ENCODE measurements at regions not wholly inside any gene's neighbourhood (a gene's known extent, or its start where the extent isn't known, plus 50 kb on each side); places are given as distances from the start of the nearest gene placed in this dataset.
"Not testable (repeated sequence)": the region's sequence is repeated elsewhere in the genome, so short reads cannot be mapped to it uniquely, and the experiment has no call there.

- DNase-seq: no peak
Observed at GRCh38 chrX:40853004-40853815, 117.9 kb upstream of the MED14 start.

- DNase-seq: no peak
Observed at GRCh38 chrX:40853816-40854123, 118.4 kb upstream of the MED14 start.

DNA sequence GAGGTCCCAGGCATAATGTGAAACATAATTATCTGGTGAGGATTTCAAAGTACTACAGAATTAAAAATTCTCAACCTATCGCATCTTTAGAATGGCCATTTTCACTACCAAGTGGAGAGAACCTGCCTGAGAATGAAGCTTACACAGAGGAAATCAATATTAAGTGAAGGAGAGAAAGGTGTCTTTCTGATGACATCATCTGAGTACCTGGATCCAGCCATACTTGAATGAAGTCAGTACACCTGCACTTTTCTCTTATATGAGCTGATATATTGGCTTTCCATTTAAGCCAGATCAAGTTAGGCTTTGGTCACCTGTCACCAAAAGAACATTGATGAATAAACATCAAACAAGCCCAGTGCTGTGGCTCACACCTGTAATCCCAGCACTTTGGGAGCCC, 118.9 kb upstream of the MED14 start:
- no peak for DNase-seq

DNA sequence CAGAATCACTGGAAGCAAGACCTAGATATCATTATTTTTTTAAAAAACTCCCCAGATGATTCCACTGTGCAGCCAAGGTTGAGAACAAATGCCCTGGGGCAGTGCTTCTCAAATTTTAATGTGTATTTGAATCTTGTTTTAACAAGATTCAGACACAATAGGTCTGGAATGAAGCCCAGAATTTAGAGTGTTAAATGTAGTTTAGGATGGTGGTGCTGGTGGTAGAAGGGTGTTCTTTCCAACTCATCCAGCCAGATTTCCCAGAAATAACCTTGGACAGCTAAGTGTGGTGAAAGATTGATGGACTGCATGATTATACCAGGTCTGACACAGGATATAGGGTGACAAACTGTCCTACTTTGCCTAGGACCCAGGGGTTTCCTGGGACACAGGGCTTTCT, 120.1 kb upstream of the MED14 start:
- no peak for DNase-seq

DNA sequence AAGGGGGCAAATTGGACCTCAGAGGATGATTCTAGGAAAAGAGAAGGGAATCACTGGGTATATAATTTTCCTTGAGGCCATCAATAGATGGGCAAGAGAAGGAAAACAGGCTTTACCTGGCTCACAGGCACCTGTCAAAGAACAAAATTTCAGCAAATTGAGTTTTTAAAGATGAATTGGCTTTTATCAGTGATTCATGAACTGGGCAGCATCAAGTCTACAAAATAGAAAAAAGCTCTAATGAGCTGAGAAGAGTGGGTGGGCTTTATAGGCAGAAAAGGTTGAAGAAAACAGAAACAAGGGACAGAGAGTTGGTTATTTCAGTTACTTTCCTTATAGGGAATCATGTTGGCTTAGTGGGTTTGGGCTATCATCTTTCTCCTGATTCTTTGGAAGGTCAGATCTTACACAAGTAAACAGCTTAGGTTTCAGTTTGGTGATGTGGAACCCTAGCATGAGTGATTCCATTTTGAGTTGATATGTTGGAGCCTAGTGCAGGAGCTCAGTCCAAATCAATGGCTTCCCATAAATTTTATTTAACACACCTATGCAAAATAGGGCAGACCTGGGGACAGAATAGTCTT, 120.7 kb upstream of the MED14 start:
- no peak for DNase-seq

GRCh38 chrX:40861952-40862554, 126.7 kb upstream of the MED14 start:
- DNase-seq: not testable (repeated sequence)

- DNase-seq: not testable (repeated sequence)
Observed at GRCh38 chrX:40863260-40863659, 127.9 kb upstream of the MED14 start.

DNA sequence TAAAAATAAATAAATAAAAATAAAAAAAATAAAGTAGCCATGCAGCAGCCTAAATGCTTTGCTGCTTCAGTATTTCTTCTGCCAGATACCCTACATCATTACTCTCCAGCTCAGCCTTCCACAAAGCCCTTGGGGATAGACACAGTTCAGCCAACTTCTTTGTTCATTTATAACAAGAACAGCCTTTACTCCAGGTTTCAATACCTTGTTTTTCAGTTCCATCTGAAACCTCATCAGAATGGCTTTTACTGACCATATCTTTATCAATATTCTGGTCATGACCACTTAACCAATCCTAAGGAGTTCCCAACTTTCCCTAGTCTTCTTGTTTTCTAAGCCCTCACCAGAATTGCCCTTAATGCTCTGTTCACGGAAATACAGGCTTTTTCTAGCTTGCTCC, 128.3 kb upstream of the MED14 start:
- DNase-seq: no peak

DNA sequence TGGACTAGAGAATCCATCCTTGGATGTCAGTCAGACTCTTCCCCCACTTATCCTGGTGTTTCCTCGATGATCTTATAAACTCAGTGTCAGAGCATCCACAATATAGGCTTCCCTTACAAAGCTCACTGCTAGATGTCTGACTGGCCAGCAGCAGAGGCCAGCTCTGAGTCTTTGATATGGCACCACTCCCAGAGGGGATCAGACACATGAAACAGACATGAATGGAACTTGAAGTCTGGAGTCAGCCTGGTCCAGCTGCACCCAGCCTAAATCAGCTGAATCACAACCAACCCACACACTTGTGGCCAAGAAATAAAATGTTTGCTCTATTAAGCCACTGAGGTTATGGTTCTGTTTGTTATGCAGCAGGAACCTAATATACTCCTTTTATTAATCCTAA, 129.6 kb upstream of the MED14 start:
- DNase-seq: no peak

DNA sequence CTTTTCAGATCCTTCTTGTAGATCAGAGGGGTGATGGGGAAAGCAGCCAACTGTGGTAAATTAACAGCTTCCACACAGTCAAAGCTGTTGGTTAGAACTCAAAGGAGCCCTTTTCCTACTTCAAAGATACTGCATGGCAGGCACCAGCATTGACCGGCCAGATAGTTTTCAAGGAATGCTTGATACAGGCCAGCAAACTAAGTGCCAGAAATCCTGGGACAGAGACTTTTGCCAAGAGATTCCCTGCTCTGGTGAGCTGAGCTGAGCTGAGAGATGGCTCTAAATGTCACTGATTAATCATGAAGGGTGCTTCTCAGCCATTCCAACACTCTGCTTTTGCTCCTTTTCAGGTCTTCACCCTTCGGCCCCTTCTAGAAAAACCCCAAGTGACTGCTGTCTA, 131.6 kb upstream of the MED14 start:
- DNase-seq: no peak

DNA sequence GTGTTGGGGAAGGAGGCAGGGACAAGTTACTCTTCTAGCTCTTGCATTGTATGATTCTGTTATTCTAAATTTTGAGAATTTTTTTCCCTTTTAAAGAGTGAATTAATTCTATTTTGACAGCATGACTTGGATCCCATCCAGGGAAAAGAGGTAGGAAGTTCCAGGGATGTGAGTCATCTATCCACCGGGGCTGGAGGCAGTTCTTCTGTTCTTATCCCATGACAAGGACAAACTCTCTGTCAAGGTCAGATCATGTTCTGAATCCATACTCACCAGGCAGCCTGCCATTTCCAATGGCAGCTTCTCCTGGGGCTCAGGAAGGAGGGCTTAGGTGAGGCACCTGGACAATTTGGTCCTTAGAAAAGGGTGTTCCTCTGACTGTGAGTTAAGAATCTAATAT, 132.0 kb upstream of the MED14 start:
- DNase-seq: no peak

GRCh38 chrX:40868868-40869267, 133.5 kb upstream of the MED14 start:
- no peak for DNase-seq

GRCh38 chrX:40870982-40871381, 135.6 kb upstream of the MED14 start:
- DNase-seq: not testable (repeated sequence)

GRCh38 chrX:40871385-40872082, 136.2 kb upstream of the MED14 start:
- DNase-seq: no peak

DNA sequence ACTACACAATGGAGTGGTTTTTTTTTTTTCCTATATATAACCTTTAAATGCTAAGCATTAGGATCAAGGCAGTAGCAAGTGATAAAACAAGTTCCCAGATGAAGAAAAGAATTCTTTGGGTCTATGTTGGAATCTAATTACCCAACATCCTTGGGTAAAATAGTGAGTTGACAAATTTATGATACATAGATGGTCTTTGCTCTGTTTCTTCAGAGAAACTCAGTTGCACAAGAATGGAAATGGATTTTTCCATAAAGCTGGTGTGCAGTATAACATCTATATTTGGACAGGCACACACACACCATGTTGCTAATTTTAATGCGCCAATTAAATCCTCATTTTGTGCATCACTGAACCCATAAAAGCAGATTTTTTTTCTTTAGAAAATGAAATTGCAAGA, 137.0 kb upstream of the MED14 start:
- DNase-seq: no peak

GRCh38 chrX:40875476-40875875, 140.1 kb upstream of the MED14 start:
- no peak for DNase-seq

- peak; percentile 1 for DNase-seq
Observed at GRCh38 chrX:40877887-40878286, 142.5 kb upstream of the MED14 start.

GRCh38 chrX:40878766-40879165, 143.4 kb upstream of the MED14 start:
- no peak for DNase-seq

- not testable (repeated sequence) for DNase-seq
Observed at GRCh38 chrX:40879172-40879571, 143.8 kb upstream of the MED14 start.

- DNase-seq: no peak
Observed at GRCh38 chrX:40880712-40881111, 145.4 kb upstream of the MED14 start.

DNA sequence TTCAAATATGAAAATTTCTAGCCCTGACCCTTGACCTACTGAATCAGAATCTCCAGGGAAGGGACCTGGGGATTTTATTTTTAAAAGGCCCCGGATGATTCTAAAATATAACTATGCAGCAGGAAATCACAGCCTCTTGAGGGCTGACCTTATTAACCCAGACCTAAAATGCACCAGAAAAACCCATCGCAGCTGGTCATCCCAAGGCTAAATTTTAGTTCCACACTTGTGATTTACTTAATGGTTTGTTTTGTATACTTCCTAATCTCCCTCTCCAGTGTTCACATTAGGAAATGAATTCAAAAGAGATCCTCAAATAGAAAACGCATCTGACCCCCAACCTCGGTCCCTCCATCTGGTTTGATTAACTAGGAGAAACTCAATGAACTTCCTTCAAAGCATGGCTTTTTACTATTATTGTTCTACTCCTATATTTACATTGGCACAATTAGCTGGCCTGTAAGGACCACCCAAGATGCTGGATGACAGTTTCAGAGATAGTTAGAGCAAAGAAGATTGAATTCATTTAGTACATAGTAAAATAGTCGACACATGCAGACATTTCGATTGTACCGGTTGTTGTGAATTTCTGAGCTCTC, 147.8 kb upstream of the MED14 start:
- no peak for DNase-seq

DNA sequence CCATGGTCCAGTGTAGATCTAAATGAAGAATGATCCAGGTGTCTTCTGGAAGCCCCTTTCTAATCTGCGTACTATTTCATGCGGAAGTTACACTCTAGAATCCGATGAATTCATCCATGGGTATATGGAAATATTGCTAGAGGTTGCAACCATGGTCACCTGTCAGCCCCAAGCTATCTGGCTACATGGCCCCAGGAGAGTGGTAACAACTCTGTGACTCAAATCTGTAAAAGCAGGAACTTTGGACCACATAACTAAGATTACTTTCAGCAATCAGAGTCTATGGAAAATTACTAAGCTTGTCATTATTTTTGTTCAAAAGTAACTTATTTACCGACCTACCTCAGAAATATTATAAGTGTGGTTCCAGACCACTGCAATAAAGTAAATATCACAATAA, 150.6 kb upstream of the MED14 start:
- no peak for DNase-seq

GRCh38 chrX:40887476-40887875, 152.1 kb upstream of the MED14 start:
- no peak for DNase-seq

GRCh38 chrX:40891798-40892197, 156.5 kb upstream of the MED14 start:
- DNase-seq: no peak
